ENCODE measurements at regions not wholly inside any gene's neighbourhood (a gene's known extent, or its start where the extent isn't known, plus 50 kb on each side); places are given as distances from the start of the nearest gene placed in this dataset.

DNA sequence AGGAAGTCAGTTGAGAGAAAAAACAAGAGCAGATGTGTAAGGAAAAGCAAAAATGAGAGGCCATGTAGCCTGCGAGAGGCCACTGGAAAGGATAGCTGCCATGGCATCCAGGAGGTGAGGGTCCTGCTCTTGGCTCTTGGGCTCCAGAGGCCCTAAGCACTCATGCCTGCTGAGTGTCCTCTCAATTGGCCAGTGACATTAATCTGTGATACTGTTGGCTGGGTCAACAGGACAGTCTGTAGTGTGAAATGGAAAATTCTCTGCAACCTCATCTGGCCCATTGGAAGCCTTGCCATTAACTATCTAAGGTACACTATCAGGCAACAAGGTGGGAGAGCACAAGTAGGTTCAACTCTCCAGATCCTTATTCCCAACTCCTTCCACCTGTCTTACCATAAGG lies 180.9 kb downstream of the LY86 start:
- TF ChIP-seq, protein P1, sequence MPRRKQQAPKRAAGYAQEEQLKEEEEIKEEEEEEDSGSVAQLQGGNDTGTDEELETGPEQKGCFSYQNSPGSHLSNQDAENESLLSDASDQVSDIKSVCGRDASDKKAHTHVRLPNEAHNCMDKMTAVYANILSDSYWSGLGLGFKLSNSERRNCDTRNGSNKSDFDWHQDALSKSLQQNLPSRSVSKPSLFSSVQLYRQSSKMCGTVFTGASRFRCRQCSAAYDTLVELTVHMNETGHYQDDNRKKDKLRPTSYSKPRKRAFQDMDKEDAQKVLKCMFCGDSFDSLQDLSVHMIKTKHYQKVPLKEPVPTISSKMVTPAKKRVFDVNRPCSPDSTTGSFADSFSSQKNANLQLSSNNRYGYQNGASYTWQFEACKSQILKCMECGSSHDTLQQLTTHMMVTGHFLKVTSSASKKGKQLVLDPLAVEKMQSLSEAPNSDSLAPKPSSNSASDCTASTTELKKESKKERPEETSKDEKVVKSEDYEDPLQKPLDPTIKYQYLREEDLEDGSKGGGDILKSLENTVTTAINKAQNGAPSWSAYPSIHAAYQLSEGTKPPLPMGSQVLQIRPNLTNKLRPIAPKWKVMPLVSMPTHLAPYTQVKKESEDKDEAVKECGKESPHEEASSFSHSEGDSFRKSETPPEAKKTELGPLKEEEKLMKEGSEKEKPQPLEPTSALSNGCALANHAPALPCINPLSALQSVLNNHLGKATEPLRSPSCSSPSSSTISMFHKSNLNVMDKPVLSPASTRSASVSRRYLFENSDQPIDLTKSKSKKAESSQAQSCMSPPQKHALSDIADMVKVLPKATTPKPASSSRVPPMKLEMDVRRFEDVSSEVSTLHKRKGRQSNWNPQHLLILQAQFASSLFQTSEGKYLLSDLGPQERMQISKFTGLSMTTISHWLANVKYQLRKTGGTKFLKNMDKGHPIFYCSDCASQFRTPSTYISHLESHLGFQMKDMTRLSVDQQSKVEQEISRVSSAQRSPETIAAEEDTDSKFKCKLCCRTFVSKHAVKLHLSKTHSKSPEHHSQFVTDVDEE (CRISPR knock-in tag; IDR thresholded peaks at IDR 0.05), result no peak
- no peak for TF ChIP-seq CSDC2 (CRISPR knock-in tag; IDR thresholded peaks at IDR 0.05)
- no peak for TF ChIP-seq ZFP30 (CRISPR knock-in tag; IDR thresholded peaks at IDR 0.05)
- no peak for ATAC-seq

DNA sequence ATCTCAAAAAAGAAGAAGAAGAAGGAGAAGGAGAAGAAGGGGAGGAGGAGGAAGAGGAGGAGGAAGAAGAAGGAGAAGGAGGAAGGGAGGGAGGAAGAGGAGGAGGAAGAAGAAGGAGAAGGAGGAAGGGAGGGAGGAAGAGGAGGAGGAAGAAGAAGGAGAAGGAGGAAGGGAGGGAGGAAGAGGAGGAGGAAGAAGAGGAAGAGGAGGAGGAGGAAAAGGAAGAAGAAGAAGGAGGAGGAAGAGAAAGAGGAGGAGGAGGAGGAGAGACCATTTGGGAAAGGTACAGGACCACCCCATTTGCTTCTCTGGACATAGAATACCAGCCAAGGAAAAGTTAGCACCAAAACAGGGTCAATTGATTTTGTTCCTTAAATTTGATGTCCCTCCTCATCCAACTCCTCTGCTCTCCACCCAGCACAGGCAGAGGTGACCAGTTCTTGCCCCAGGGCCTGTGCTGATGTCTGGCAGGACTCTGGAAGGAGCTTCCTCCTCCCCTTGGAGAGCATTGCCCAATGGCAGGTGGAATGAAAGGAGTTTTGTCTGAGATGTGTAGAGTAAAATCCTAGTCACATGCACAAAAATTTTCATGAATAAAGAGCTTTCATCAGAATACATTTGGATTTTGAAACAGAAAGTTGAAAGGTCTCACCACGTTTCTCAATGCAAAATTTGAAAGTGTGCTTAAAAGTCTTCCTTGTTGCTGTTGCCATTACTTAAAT lies 182.9 kb downstream of the LY86 start:
- TF ChIP-seq BACH2 (CRISPR knock-in tag; IDR thresholded peaks at IDR 0.05; ENCODE audit: borderline replicate concordance) (no peak), ZFP30 (CRISPR knock-in tag; IDR thresholded peaks at IDR 0.05) (no peak), SNAI2 (CRISPR knock-in tag; IDR thresholded peaks at IDR 0.05) (no peak), ESRRG (CRISPR knock-in tag; IDR thresholded peaks at IDR 0.05) (no peak), ZFP3 (CRISPR knock-in tag; IDR thresholded peaks at IDR 0.05) (no peak), ZNF70 (CRISPR knock-in tag; IDR thresholded peaks at IDR 0.05) (no peak), OSR1 (CRISPR knock-in tag; IDR thresholded peaks at IDR 0.05) (no peak), PPARA (CRISPR knock-in tag; IDR thresholded peaks at IDR 0.05; ENCODE audit: borderline replicate concordance) (no peak), ARNTL (CRISPR knock-in tag; IDR thresholded peaks at IDR 0.05; ENCODE audit: borderline replicate concordance, low read depth) (no peak), RARB (CRISPR knock-in tag; IDR thresholded peaks at IDR 0.05) (no peak), ISL1 (CRISPR knock-in tag; IDR thresholded peaks at IDR 0.05) (no peak), TOX (CRISPR knock-in tag; IDR thresholded peaks at IDR 0.05; ENCODE audit: borderline replicate concordance) (no peak), GLIS3 (CRISPR knock-in tag; IDR thresholded peaks at IDR 0.05) (no peak), CSDC2 (CRISPR knock-in tag; IDR thresholded peaks at IDR 0.05) (no peak), ZC3H10 (CRISPR knock-in tag; IDR thresholded peaks at IDR 0.05) (no peak), ZNF8 (CRISPR knock-in tag; IDR thresholded peaks at IDR 0.05) (no peak)
- TF ChIP-seq, protein P2, sequence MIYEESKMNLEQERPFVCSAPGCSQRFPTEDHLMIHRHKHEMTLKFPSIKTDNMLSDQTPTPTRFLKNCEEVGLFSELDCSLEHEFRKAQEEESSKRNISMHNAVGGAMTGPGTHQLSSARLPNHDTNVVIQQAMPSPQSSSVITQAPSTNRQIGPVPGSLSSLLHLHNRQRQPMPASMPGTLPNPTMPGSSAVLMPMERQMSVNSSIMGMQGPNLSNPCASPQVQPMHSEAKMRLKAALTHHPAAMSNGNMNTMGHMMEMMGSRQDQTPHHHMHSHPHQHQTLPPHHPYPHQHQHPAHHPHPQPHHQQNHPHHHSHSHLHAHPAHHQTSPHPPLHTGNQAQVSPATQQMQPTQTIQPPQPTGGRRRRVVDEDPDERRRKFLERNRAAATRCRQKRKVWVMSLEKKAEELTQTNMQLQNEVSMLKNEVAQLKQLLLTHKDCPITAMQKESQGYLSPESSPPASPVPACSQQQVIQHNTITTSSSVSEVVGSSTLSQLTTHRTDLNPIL (CRISPR knock-in tag; IDR thresholded peaks at IDR 0.05; ENCODE audit: low read depth), result no peak
- TF ChIP-seq, protein P3, sequence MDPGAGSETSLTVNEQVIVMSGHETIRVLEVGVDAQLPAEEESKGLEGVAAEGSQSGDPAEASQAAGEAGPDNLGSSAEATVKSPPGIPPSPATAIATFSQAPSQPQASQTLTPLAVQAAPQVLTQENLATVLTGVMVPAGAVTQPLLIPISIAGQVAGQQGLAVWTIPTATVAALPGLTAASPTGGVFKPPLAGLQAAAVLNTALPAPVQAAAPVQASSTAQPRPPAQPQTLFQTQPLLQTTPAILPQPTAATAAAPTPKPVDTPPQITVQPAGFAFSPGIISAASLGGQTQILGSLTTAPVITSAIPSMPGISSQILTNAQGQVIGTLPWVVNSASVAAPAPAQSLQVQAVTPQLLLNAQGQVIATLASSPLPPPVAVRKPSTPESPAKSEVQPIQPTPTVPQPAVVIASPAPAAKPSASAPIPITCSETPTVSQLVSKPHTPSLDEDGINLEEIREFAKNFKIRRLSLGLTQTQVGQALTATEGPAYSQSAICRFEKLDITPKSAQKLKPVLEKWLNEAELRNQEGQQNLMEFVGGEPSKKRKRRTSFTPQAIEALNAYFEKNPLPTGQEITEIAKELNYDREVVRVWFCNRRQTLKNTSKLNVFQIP (CRISPR knock-in tag; IDR thresholded peaks at IDR 0.05; ENCODE audit: borderline replicate concordance, low read depth), result no peak
- TF ChIP-seq, protein P4, sequence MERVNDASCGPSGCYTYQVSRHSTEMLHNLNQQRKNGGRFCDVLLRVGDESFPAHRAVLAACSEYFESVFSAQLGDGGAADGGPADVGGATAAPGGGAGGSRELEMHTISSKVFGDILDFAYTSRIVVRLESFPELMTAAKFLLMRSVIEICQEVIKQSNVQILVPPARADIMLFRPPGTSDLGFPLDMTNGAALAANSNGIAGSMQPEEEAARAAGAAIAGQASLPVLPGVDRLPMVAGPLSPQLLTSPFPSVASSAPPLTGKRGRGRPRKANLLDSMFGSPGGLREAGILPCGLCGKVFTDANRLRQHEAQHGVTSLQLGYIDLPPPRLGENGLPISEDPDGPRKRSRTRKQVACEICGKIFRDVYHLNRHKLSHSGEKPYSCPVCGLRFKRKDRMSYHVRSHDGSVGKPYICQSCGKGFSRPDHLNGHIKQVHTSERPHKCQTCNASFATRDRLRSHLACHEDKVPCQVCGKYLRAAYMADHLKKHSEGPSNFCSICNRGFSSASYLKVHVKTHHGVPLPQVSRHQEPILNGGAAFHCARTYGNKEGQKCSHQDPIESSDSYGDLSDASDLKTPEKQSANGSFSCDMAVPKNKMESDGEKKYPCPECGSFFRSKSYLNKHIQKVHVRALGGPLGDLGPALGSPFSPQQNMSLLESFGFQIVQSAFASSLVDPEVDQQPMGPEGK (CRISPR knock-in tag; IDR thresholded peaks at IDR 0.05; ENCODE audit: borderline replicate concordance), result no peak
- no peak for ATAC-seq

DNA sequence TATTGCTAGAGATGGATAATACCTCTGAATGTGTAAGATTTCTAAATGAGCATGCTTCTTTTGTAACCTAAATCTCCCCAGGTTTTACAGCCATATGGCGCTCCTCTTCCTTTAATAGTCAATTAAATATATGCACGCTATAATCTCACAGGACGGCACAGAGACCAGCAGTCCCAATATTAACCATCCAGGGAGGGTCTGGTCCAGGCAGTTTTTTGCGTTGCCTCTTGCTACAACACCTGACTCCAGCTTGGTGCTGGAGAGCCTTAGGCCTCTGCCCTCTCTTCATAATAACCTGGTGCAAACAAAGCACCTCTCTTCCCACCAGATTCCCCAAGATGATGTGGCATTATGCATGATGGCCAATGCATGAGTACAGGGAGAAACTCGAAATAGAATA lies 183.4 kb downstream of the LY86 start:
- no peak for ATAC-seq
- TF ChIP-seq ZC3H10 (CRISPR knock-in tag; IDR thresholded peaks at IDR 0.05), result no peak
- TF ChIP-seq, protein P4 (CRISPR knock-in tag; IDR thresholded peaks at IDR 0.05; ENCODE audit: borderline replicate concordance), result no peak
- no peak for TF ChIP-seq ISL1 (CRISPR knock-in tag; IDR thresholded peaks at IDR 0.05)
- TF ChIP-seq, protein P1 (CRISPR knock-in tag; IDR thresholded peaks at IDR 0.05), result no peak
- no peak for TF ChIP-seq ARNTL (CRISPR knock-in tag; IDR thresholded peaks at IDR 0.05; ENCODE audit: borderline replicate concordance, low read depth)
- no peak for TF ChIP-seq ZFP3 (CRISPR knock-in tag; IDR thresholded peaks at IDR 0.05)
- no peak for TF ChIP-seq ZNF565 (CRISPR knock-in tag; conservative IDR thresholded peaks at IDR 0.05; ENCODE audit: low read depth)
- no peak for TF ChIP-seq BACH2 (CRISPR knock-in tag; IDR thresholded peaks at IDR 0.05; ENCODE audit: borderline replicate concordance)
- TF ChIP-seq PPARA (CRISPR knock-in tag; IDR thresholded peaks at IDR 0.05; ENCODE audit: borderline replicate concordance), result no peak
- TF ChIP-seq, protein P5, sequence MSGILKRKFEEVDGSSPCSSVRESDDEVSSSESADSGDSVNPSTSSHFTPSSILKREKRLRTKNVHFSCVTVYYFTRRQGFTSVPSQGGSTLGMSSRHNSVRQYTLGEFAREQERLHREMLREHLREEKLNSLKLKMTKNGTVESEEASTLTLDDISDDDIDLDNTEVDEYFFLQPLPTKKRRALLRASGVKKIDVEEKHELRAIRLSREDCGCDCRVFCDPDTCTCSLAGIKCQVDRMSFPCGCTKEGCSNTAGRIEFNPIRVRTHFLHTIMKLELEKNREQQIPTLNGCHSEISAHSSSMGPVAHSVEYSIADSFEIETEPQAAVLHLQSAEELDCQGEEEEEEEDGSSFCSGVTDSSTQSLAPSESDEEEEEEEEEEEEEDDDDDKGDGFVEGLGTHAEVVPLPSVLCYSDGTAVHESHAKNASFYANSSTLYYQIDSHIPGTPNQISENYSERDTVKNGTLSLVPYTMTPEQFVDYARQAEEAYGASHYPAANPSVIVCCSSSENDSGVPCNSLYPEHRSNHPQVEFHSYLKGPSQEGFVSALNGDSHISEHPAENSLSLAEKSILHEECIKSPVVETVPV (CRISPR knock-in tag; IDR thresholded peaks at IDR 0.05), result no peak
- no peak for TF ChIP-seq TCF4 (CRISPR knock-in tag; IDR thresholded peaks at IDR 0.05; ENCODE audit: borderline replicate concordance)
- no peak for TF ChIP-seq TOX (CRISPR knock-in tag; IDR thresholded peaks at IDR 0.05; ENCODE audit: borderline replicate concordance)
- TF ChIP-seq ZNF70 (CRISPR knock-in tag; IDR thresholded peaks at IDR 0.05), result no peak
- TF ChIP-seq GLIS3 (CRISPR knock-in tag; IDR thresholded peaks at IDR 0.05), result no peak
- no peak for TF ChIP-seq OSR1 (CRISPR knock-in tag; IDR thresholded peaks at IDR 0.05)

All from SK-N-SH treated with all-trans-retinoic acid at 6 μM for 48 hours (cell line).